ENCODE measurements at regions not wholly inside any gene's neighbourhood (a gene's known extent, or its start where the extent isn't known, plus 50 kb on each side); places are given as distances from the start of the nearest gene placed in this dataset.

DNA sequence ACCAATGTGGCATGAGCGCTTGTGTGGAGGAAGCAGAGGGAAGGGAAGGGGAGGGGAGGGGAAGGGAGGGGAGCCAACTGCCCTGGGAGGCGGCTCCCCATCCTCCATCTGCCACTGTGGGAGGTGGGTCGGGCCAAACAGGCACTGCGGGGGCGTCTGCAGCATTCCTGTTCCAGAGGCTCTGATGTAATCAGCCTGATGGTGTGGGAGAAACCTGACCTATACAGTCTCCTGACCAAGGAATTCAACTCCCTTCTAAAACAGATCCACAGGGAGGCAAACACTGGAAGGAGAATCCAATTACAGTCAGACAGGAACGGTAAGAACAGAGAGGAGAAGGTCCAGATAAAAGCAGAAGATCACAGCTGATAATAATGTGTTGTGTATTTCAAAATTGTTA is 88.8 kb downstream of the CD8B2 start:
- Histone ChIP-seq H3K79me2 (ENCODE audit: insufficient read depth, low read length) (no peaks in the 10 kb centered on the region), H3K27me3 (ENCODE audit: insufficient read depth, low read length) (0 out of 2 replicates have a peak, but pooled peaks cover 5% of the 10 kb centered on the region), H3K4me3 (replicated peaks in 1 of 2; ENCODE audit: low read depth in 1 of 2, low read length in 2 of 2) (no peak overlapping the region), H3K4me2 (ENCODE audit: low read length) (peak overlapping the region; percentile 4; the same call in 1 of the 2 replicates), H3K9ac (ENCODE audit: low read length) (no peak overlapping the region), H3K27ac (ENCODE audit: low read depth, low read length) (no peak overlapping the region), H4K20me1 (ENCODE audit: insufficient read depth) (no peaks in the 10 kb centered on the region), H3K9me2 (ENCODE audit: insufficient read depth) (no peaks in the 10 kb centered on the region), H3K9me3 (ENCODE audit: control insufficient read depth in 1 of 2, insufficient read depth in 1 of 2, low read depth in 1 of 2, low read length in 2 of 2) (no peaks in the 10 kb centered on the region), H3K4me1 (ENCODE audit: control insufficient read depth in 1 of 2, insufficient read depth in 2 of 2, low read length in 2 of 2) (peaks cover 7 to 9% of the 10 kb centered on the region in 2 experiments; a peak in 2 of 4 replicates), H2AFZ (ENCODE audit: low read depth, low read length, poor library complexity, severe bottlenecking) (no peak overlapping the region), H3K36me3 (ENCODE audit: control insufficient read depth in 1 of 2, insufficient read depth in 2 of 2, low read length in 2 of 2) (no peaks in the 10 kb centered on the region)
- no peak for DNase-seq (ENCODE audit: low read depth, low spot score)
- ChIA-PET RAD21 (ENCODE audit: low non-redundant PET in 1 of 2, low total read pairs in 2 of 2, uncharacterized antibody in 2 of 2, unreplicated experiment in 2 of 2) (no interaction called here), CTCF (interaction anchor here (1.0 kb wide), 1 partner anchor 13 kb away, joined by 5 read pairs; no protein-coding TSS in a partner anchor), POLR2A (no interaction called here)
- ATAC-seq: peak; percentile 36; the same call in 1 of the 2 replicates
- intact Hi-C loops (cut with micrococcal nuclease): no loop called here
- no peak for TF ChIP-seq SP1 (IDR thresholded peaks at IDR 0.05; ENCODE audit: low read depth)
- TF ChIP-seq EGR1 (IDR thresholded peaks at IDR 0.05; ENCODE audit: low read depth): peak; percentile 81
- TF ChIP-seq, protein P1, sequence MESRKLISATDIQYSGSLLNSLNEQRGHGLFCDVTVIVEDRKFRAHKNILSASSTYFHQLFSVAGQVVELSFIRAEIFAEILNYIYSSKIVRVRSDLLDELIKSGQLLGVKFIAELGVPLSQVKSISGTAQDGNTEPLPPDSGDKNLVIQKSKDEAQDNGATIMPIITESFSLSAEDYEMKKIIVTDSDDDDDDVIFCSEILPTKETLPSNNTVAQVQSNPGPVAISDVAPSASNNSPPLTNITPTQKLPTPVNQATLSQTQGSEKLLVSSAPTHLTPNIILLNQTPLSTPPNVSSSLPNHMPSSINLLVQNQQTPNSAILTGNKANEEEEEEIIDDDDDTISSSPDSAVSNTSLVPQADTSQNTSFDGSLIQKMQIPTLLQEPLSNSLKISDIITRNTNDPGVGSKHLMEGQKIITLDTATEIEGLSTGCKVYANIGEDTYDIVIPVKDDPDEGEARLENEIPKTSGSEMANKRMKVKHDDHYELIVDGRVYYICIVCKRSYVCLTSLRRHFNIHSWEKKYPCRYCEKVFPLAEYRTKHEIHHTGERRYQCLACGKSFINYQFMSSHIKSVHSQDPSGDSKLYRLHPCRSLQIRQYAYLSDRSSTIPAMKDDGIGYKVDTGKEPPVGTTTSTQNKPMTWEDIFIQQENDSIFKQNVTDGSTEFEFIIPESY (IDR thresholded peaks at IDR 0.05; ENCODE audit: extremely low read depth, insufficient replicate concordance, low read length): no peak
- no TSS peak for BruUV-seq (replicated peaks)

DNA sequence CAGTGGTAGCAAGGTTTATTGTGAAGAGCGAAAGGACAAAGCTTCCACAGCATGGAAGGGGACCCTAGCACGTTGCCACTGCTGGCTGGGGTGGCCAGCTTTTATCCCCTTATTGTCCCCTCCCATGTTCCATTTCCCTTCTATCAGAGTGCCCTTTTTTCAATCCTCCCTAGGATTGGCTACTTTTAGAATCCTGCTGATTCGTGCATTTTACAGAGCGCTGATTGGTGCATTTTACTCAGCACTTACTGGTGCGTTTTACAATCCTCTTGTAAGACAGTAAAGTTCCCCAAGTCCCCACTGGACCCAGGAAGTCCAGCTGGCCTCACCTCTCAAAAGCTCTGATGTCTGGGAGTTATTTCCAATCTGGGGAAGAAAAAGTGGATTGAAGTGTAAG is 90.1 kb downstream of the CD8B2 start:
- H3K27me3 ChIP-seq (ENCODE audit: insufficient read depth, low read length): 0 out of 2 replicates have a peak, but pooled peaks cover 5% of the 10 kb centered on the region
- H3K79me2 ChIP-seq (ENCODE audit: insufficient read depth, low read length): no peaks in the 10 kb centered on the region
- RAD21 ChIA-PET (ENCODE audit: low non-redundant PET in 1 of 2, low total read pairs in 2 of 2, uncharacterized antibody in 2 of 2, unreplicated experiment in 2 of 2): no interaction called here
- no peak for ATAC-seq
- POLR2A ChIA-PET: no interaction called here
- DNase-seq (ENCODE audit: low read depth, low spot score): no peak
- intact Hi-C loops (cut with micrococcal nuclease): no loop called here
- H3K9ac ChIP-seq (ENCODE audit: low read length): no peak overlapping the region
- no TSS peak for BruUV-seq (replicated peaks)
- H3K9me3 ChIP-seq (ENCODE audit: control insufficient read depth in 1 of 2, insufficient read depth in 1 of 2, low read depth in 1 of 2, low read length in 2 of 2): no peaks in the 10 kb centered on the region
- H2AFZ ChIP-seq (ENCODE audit: low read depth, low read length, poor library complexity, severe bottlenecking): no peak overlapping the region
- peaks cover 11 to 14% of the 10 kb centered on the region in 2 experiments; a peak in 3 of 4 replicates for H3K4me1 ChIP-seq (ENCODE audit: control insufficient read depth in 1 of 2, insufficient read depth in 2 of 2, low read length in 2 of 2)
- H3K27ac ChIP-seq (ENCODE audit: low read depth, low read length): no peak overlapping the region
- no peaks in the 10 kb centered on the region for H4K20me1 ChIP-seq (ENCODE audit: insufficient read depth)
- no peaks in the 10 kb centered on the region for H3K9me2 ChIP-seq (ENCODE audit: insufficient read depth)
- no peaks in the 10 kb centered on the region for H3K36me3 ChIP-seq (ENCODE audit: control insufficient read depth in 1 of 2, insufficient read depth in 2 of 2, low read length in 2 of 2)
- CTCF ChIA-PET: no interaction called here
- H3K4me3 ChIP-seq (replicated peaks in 1 of 2; ENCODE audit: low read depth in 1 of 2, low read length in 2 of 2): no peak overlapping the region
- no peak overlapping the region for H3K4me2 ChIP-seq (ENCODE audit: low read length)
- TF ChIP-seq, protein P2, sequence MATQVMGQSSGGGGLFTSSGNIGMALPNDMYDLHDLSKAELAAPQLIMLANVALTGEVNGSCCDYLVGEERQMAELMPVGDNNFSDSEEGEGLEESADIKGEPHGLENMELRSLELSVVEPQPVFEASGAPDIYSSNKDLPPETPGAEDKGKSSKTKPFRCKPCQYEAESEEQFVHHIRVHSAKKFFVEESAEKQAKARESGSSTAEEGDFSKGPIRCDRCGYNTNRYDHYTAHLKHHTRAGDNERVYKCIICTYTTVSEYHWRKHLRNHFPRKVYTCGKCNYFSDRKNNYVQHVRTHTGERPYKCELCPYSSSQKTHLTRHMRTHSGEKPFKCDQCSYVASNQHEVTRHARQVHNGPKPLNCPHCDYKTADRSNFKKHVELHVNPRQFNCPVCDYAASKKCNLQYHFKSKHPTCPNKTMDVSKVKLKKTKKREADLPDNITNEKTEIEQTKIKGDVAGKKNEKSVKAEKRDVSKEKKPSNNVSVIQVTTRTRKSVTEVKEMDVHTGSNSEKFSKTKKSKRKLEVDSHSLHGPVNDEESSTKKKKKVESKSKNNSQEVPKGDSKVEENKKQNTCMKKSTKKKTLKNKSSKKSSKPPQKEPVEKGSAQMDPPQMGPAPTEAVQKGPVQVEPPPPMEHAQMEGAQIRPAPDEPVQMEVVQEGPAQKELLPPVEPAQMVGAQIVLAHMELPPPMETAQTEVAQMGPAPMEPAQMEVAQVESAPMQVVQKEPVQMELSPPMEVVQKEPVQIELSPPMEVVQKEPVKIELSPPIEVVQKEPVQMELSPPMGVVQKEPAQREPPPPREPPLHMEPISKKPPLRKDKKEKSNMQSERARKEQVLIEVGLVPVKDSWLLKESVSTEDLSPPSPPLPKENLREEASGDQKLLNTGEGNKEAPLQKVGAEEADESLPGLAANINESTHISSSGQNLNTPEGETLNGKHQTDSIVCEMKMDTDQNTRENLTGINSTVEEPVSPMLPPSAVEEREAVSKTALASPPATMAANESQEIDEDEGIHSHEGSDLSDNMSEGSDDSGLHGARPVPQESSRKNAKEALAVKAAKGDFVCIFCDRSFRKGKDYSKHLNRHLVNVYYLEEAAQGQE (IDR thresholded peaks at IDR 0.05; ENCODE audit: low read depth): no peak
- TF ChIP-seq, protein P1 (IDR thresholded peaks at IDR 0.05; ENCODE audit: extremely low read depth, insufficient replicate concordance, low read length): no peak
- TF ChIP-seq CBX3 (IDR thresholded peaks at IDR 0.05; ENCODE audit: low read depth) (no peak), EZH2 (IDR thresholded peaks at IDR 0.05) (no peak), TCF7L2 (IDR thresholded peaks at IDR 0.05; ENCODE audit: borderline replicate concordance, extremely low read depth, insufficient read depth, insufficient read length) (no peak), ZFX (IDR thresholded peaks at IDR 0.05) (no peak), ZNF274 (IDR thresholded peaks at IDR 0.05; ENCODE audit: low read depth, low read length) (no peak), POLR2AphosphoS5 (IDR thresholded peaks at IDR 0.05; ENCODE audit: low read depth, low read length) (no peak)
- TF ChIP-seq, protein P3, sequence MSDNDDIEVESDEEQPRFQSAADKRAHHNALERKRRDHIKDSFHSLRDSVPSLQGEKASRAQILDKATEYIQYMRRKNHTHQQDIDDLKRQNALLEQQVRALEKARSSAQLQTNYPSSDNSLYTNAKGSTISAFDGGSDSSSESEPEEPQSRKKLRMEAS (IDR thresholded peaks at IDR 0.05): no peak
- TF ChIP-seq, protein P4, sequence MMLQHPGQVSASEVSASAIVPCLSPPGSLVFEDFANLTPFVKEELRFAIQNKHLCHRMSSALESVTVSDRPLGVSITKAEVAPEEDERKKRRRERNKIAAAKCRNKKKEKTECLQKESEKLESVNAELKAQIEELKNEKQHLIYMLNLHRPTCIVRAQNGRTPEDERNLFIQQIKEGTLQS (IDR thresholded peaks at IDR 0.05): no peak

All from HCT116 (cell line).